ENCODE measurements at regions not wholly inside any gene's neighbourhood (a gene's known extent, or its start where the extent isn't known, plus 50 kb on each side); places are given as distances from the start of the nearest gene placed in this dataset.
A peak's percentile ranks its signal among the peaks of the same experiment; 100 is the strongest.

DNA sequence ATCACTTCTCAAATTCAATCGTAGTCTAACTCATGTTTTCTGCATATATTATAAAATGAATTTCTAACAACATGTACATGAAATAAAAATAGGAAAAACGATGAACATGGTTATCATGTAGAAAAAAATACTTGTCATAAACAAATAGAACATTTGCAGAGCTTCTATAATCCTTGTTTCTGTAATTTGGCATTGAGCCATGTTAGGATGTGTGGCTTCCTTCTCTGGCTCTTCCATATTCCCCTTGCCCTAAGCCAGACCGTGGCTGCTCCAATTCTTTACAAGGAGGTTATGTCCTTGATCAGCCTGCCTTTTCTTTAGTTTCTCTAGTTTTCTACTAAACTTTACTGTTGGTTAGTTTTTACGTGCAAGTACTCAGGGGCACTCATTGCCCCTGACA lies 155.3 kb downstream of the COL6A3 start:
- Mint-ChIP-seq H3K36me3 (ENCODE audit: unreplicated experiment) (no peaks in the 10 kb centered on the region), H3K4me3 (ENCODE audit: unreplicated experiment) (no peak overlapping the region), H3K4me1 (ENCODE audit: low read depth, unreplicated experiment) (no peaks in the 10 kb centered on the region), H3K27ac (ENCODE audit: unreplicated experiment) (no peak overlapping the region), H3K27me3 (ENCODE audit: unreplicated experiment) (peaks cover 3% of the 10 kb centered on the region), H3K9me3 (ENCODE audit: unreplicated experiment) (peaks cover 1% of the 10 kb centered on the region)
- DNase-seq = no peak
- TF ChIP-seq, protein P1, sequence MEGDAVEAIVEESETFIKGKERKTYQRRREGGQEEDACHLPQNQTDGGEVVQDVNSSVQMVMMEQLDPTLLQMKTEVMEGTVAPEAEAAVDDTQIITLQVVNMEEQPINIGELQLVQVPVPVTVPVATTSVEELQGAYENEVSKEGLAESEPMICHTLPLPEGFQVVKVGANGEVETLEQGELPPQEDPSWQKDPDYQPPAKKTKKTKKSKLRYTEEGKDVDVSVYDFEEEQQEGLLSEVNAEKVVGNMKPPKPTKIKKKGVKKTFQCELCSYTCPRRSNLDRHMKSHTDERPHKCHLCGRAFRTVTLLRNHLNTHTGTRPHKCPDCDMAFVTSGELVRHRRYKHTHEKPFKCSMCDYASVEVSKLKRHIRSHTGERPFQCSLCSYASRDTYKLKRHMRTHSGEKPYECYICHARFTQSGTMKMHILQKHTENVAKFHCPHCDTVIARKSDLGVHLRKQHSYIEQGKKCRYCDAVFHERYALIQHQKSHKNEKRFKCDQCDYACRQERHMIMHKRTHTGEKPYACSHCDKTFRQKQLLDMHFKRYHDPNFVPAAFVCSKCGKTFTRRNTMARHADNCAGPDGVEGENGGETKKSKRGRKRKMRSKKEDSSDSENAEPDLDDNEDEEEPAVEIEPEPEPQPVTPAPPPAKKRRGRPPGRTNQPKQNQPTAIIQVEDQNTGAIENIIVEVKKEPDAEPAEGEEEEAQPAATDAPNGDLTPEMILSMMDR (IDR thresholded peaks at IDR 0.05; ENCODE audit: partially characterized antibody, unreplicated experiment) = no peak

DNA sequence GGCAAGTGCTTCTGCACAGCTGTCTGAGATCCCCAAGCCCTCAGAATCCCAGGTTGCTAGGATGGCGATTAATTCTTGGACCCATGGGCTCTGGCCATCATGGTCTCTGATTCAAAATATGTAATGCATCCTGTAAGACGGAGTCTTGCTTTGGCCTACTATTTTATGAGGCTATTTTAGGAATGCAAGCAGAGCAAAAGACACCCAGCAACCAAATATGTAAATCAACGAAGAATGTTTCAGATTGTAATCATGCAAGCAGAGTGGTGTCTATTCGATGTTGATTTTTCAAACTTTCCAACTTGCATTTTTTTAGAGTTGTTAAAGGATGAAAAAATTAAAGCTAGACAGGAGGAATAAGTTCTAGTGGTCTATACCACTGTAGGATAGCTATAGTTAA lies 154.8 kb downstream of the COL6A3 start:
- Mint-ChIP-seq H3K4me3 (ENCODE audit: unreplicated experiment) (no peak overlapping the region), H3K36me3 (ENCODE audit: unreplicated experiment) (no peaks in the 10 kb centered on the region), H3K27me3 (ENCODE audit: unreplicated experiment) (peaks cover 3% of the 10 kb centered on the region), H3K4me1 (ENCODE audit: low read depth, unreplicated experiment) (no peaks in the 10 kb centered on the region), H3K27ac (ENCODE audit: unreplicated experiment) (no peak overlapping the region), H3K9me3 (ENCODE audit: unreplicated experiment) (peaks cover 1% of the 10 kb centered on the region)
- TF ChIP-seq, protein P1 (IDR thresholded peaks at IDR 0.05; ENCODE audit: partially characterized antibody, unreplicated experiment) = no peak
- no peak for DNase-seq

DNA sequence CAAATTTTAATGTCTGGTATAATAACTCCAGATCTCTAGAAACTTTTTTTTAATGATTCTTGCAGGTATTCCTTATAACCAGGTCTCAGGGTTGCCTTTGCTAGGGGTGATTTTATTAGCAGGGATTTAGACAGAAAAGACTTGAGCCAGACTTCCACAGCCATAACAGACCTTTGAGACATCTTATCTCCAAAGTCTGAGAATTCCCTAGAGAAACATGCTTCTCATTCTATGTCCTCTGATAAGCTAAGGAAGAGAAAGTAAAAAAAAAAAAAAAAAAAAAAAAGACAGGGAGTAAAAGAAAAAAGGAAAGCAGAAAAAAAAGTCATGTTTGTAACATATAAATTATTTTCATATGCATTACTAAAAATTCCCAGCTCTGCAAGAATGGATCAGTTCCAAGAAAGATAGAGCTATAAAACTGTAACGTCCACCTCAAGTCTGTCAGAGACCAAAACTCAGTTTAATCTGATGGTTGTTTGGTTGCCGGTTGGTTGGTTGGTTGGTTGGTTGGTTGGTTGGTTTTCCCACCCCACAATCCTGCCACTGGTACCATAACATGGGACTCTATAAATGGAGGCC lies 153.8 kb downstream of the COL6A3 start:
- Mint-ChIP-seq H3K4me1 (ENCODE audit: low read depth, unreplicated experiment) (no peaks in the 10 kb centered on the region), H3K27me3 (ENCODE audit: unreplicated experiment) (peaks cover 3% of the 10 kb centered on the region), H3K9me3 (ENCODE audit: unreplicated experiment) (peaks cover 1% of the 10 kb centered on the region), H3K27ac (ENCODE audit: unreplicated experiment) (no peak overlapping the region), H3K36me3 (ENCODE audit: unreplicated experiment) (no peaks in the 10 kb centered on the region), H3K4me3 (ENCODE audit: unreplicated experiment) (no peak overlapping the region)
- DNase-seq = no peak
- TF ChIP-seq, protein P1 (IDR thresholded peaks at IDR 0.05; ENCODE audit: partially characterized antibody, unreplicated experiment) = no peak

DNA sequence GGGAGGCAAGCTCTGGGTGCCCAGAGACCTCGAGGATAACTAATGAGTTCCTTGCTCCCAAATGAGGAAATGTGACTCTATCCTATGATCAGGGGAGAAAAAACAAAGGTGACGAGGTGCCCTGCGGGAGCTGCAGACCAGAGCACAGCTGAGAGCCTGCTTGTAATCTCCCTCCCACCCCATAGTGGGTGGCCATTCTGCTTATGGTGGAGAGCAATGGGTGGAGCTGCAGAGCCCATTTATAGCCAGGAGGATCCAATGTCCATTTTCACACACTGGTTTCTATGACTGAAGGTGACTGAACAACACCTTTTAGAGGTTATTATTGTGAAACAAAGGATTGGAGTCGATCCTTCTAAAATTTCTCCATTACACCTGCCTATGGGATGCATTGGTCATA lies 153.3 kb downstream of the COL6A3 start:
- H3K36me3 Mint-ChIP-seq (ENCODE audit: unreplicated experiment) = no peaks in the 10 kb centered on the region
- H3K4me3 Mint-ChIP-seq (ENCODE audit: unreplicated experiment) = no peak overlapping the region
- H3K4me1 Mint-ChIP-seq (ENCODE audit: low read depth, unreplicated experiment) = no peaks in the 10 kb centered on the region
- peaks cover 1% of the 10 kb centered on the region for H3K9me3 Mint-ChIP-seq (ENCODE audit: unreplicated experiment)
- H3K27ac Mint-ChIP-seq (ENCODE audit: unreplicated experiment) = no peak overlapping the region
- H3K27me3 Mint-ChIP-seq (ENCODE audit: unreplicated experiment) = peaks cover 3% of the 10 kb centered on the region
- TF ChIP-seq, protein P1 (IDR thresholded peaks at IDR 0.05; ENCODE audit: partially characterized antibody, unreplicated experiment) = no peak
- no peak for DNase-seq

DNA sequence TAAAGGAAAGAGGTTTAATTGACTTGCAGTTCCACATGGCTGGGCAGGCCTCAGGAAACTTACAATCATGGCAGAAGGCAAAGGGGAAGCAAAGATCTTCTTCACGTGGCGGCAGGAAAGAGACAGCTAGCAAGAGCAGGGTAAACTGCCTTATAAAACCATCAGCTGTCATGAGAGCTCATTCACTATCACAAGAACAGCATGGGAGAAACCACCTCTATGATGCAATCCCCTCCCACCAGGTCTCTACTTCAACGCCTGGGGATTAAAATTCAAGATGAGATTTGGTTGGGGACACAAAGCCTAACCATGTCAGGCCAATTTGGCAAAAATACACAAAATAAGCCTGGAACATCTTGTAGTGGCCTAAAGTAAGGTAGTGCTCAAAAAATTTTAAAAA lies 152.6 kb downstream of the COL6A3 start:
- TF ChIP-seq, protein P1 (IDR thresholded peaks at IDR 0.05; ENCODE audit: partially characterized antibody, unreplicated experiment) = no peak
- Mint-ChIP-seq H3K36me3 (ENCODE audit: unreplicated experiment) (no peaks in the 10 kb centered on the region), H3K4me1 (ENCODE audit: low read depth, unreplicated experiment) (no peaks in the 10 kb centered on the region), H3K4me3 (ENCODE audit: unreplicated experiment) (no peak overlapping the region), H3K9me3 (ENCODE audit: unreplicated experiment) (peaks cover 1% of the 10 kb centered on the region), H3K27ac (ENCODE audit: unreplicated experiment) (peak overlapping the region; percentile 43), H3K27me3 (ENCODE audit: unreplicated experiment) (peaks cover 3% of the 10 kb centered on the region)
- DNase-seq = no peak

Data from glutamatergic neuron (in vitro differentiated cells).